Naive B cell (primary cell): ENCODE measurements at regions not wholly inside any gene's neighbourhood (a gene's known extent, or its start where the extent isn't known, plus 50 kb on each side); places are given as distances from the start of the nearest gene placed in this dataset.

Experiments
- ATAC-seq, 2 donors: fragments of 150-1000 bp; cut with Tn5 transposase; 2 replicates each; pipeline ENCODE4 v1.10.0; 2021; ENCODE audit warnings: low read depth in 2 of 2, mild to moderate bottlenecking in 2 of 2, moderate library complexity in 2 of 2
- DNase-seq: peaks from one replicate; pipeline ENCODE4 v3.0.0; 2022
- H3K27ac Mint-ChIP-seq, 6 donors: one replicate each; pipeline ENCODE4 v1.8.0; 2020 to 2022; ENCODE audit warnings: mild to moderate bottlenecking in 6 of 6, mixed read lengths in 6 of 6, moderate library complexity in 5 of 6, inconsistent platforms in 2 of 6
- H3K27me3 Mint-ChIP-seq, 3 donors: one replicate each; pipeline ENCODE4 v1.8.0; 2021 to 2022; ENCODE audit warnings: mixed read lengths in 3 of 3, mild to moderate bottlenecking in 1 of 3
- H3K36me3 Mint-ChIP-seq, 2 donors: one replicate each; pipeline ENCODE4 v1.8.0; 2020 to 2022; ENCODE audit warnings: mixed read lengths in 2 of 2, inconsistent platforms in 1 of 2, mild to moderate bottlenecking in 1 of 2
- H3K4me1 Mint-ChIP-seq, 3 donors: one replicate each; pipeline ENCODE4 v1.8.0; 2020 to 2022; ENCODE audit warnings: mixed read lengths in 3 of 3, inconsistent platforms in 1 of 3, mild to moderate bottlenecking in 1 of 3, moderate library complexity in 1 of 3
- H3K4me3 Mint-ChIP-seq, 8 donors: one replicate each; pipeline ENCODE4 v1.8.0; 2020 to 2022; ENCODE audit warnings: mild to moderate bottlenecking in 8 of 8, mixed read lengths in 8 of 8, moderate library complexity in 8 of 8, inconsistent platforms in 2 of 8
- H3K9me3 Mint-ChIP-seq, 7 donors: one replicate each; pipeline ENCODE4 v1.8.0; 2020 to 2022; ENCODE audit warnings: mixed read lengths in 7 of 7, mild to moderate bottlenecking in 5 of 7, inconsistent platforms in 2 of 7, moderate library complexity in 1 of 7

- H3K36me3 Mint-ChIP-seq = no peaks in the 10 kb centered on the region
- no peak overlapping the region for H3K4me3 Mint-ChIP-seq
- H3K27ac Mint-ChIP-seq = no peak overlapping the region
- no peak for DNase-seq
- H3K27me3 Mint-ChIP-seq = peaks cover 23 to 30% (median 27%) of the 10 kb centered on the region in 3 donors
- H3K4me1 Mint-ChIP-seq = no peaks in the 10 kb centered on the region
- H3K9me3 Mint-ChIP-seq = peaks cover 0 to 4% (median 0%) of the 10 kb centered on the region in 7 donors
- ATAC-seq = no peak
Observed at GRCh38 chr5:38207343-38207742, 51.0 kb upstream of the EGFLAM start.

GRCh38 chr5:38202741-38203140 lies 55.6 kb upstream of the EGFLAM start:
- no peak for ATAC-seq
- Mint-ChIP-seq H3K4me3 (no peak overlapping the region), H3K36me3 (no peaks in the 10 kb centered on the region), H3K27me3 (peaks cover 17 to 20% (median 19%) of the 10 kb centered on the region in 3 donors), H3K4me1 (no peaks in the 10 kb centered on the region), H3K27ac (no peak overlapping the region), H3K9me3 (peaks cover 0 to 6% (median 1%) of the 10 kb centered on the region in 7 donors)
- no peak for DNase-seq

- Mint-ChIP-seq H3K4me3 (no peak overlapping the region), H3K36me3 (no peaks in the 10 kb centered on the region), H3K9me3 (peaks cover 0 to 6% (median 0%) of the 10 kb centered on the region in 7 donors), H3K4me1 (no peaks in the 10 kb centered on the region), H3K27ac (no peak overlapping the region), H3K27me3 (peaks cover 16 to 25% (median 19%) of the 10 kb centered on the region in 3 donors)
- DNase-seq (no peak), ATAC-seq (no peak)
Observed at GRCh38 chr5:38200872-38201557, 57.3 kb upstream of the EGFLAM start.

- Mint-ChIP-seq H3K27ac (no peak overlapping the region), H3K27me3 (peaks cover 28 to 49% (median 32%) of the 10 kb centered on the region in 3 donors), H3K4me1 (peaks cover 0 to 4% (median 0%) of the 10 kb centered on the region in 3 donors), H3K9me3 (peaks cover 0 to 6% (median 4%) of the 10 kb centered on the region in 7 donors), H3K36me3 (no peaks in the 10 kb centered on the region), H3K4me3 (no peak overlapping the region)
- DNase-seq (no peak), ATAC-seq (no peak)
Observed at GRCh38 chr5:38197118-38197517, 61.2 kb upstream of the EGFLAM start.

- peak overlapping the region in 1 of 8 donors; percentile 22 for H3K4me3 Mint-ChIP-seq
- peaks cover 0 to 5% (median 2%) of the 10 kb centered on the region in 7 donors for H3K9me3 Mint-ChIP-seq
- ATAC-seq (peak in 1 of 2 donors; percentile 37), DNase-seq (peak; percentile 14)
- H3K36me3 Mint-ChIP-seq = no peaks in the 10 kb centered on the region
- peaks cover 0 to 4% (median 0%) of the 10 kb centered on the region in 3 donors for H3K4me1 Mint-ChIP-seq
- H3K27me3 Mint-ChIP-seq = peaks cover 29 to 58% (median 36%) of the 10 kb centered on the region in 3 donors
- H3K27ac Mint-ChIP-seq = no peak overlapping the region
Observed at GRCh38 chr5:38193015-38193581, 65.3 kb upstream of the EGFLAM start.

GRCh38 chr5:38191693-38192092 lies 66.7 kb upstream of the EGFLAM start:
- peaks cover 33 to 58% (median 36%) of the 10 kb centered on the region in 3 donors for H3K27me3 Mint-ChIP-seq
- DNase-seq = no peak

GRCh38 chr5:38190111-38190510 lies 68.2 kb upstream of the EGFLAM start:
- H3K36me3 Mint-ChIP-seq = no peaks in the 10 kb centered on the region
- no peak overlapping the region for H3K27ac Mint-ChIP-seq
- DNase-seq (no peak), ATAC-seq (no peak)
- peaks cover 0 to 5% (median 2%) of the 10 kb centered on the region in 7 donors for H3K9me3 Mint-ChIP-seq
- peaks cover 0 to 4% (median 0%) of the 10 kb centered on the region in 3 donors for H3K4me1 Mint-ChIP-seq
- H3K27me3 Mint-ChIP-seq = peaks cover 27 to 45% (median 30%) of the 10 kb centered on the region in 3 donors
- H3K4me3 Mint-ChIP-seq = no peak overlapping the region

More at GRCh38 chr5:38191693-38192092, 66.7 kb upstream of the EGFLAM start:
- ATAC-seq = no peak
- Mint-ChIP-seq H3K4me1 (peaks cover 0 to 4% (median 0%) of the 10 kb centered on the region in 3 donors), H3K36me3 (no peaks in the 10 kb centered on the region), H3K27ac (no peak overlapping the region), H3K4me3 (no peak overlapping the region), H3K9me3 (peaks cover 0 to 5% (median 2%) of the 10 kb centered on the region in 7 donors)

- H3K27ac Mint-ChIP-seq = no peak overlapping the region
- peaks cover 21 to 35% (median 25%) of the 10 kb centered on the region in 3 donors for H3K27me3 Mint-ChIP-seq
- DNase-seq (no peak), ATAC-seq (no peak)
- H3K9me3 Mint-ChIP-seq = peaks cover 0 to 3% (median 0%) of the 10 kb centered on the region in 7 donors
- H3K4me1 Mint-ChIP-seq = peaks cover 0 to 4% (median 0%) of the 10 kb centered on the region in 3 donors
- no peaks in the 10 kb centered on the region for H3K36me3 Mint-ChIP-seq
- no peak overlapping the region for H3K4me3 Mint-ChIP-seq
Observed at GRCh38 chr5:38189081-38189504, 69.3 kb upstream of the EGFLAM start.

- Mint-ChIP-seq H3K4me1 (peaks cover 0 to 4% (median 0%) of the 10 kb centered on the region in 3 donors), H3K9me3 (peaks cover 0 to 2% (median 0%) of the 10 kb centered on the region in 7 donors), H3K27me3 (peaks cover 21 to 30% (median 22%) of the 10 kb centered on the region in 3 donors), H3K27ac (no peak overlapping the region), H3K4me3 (no peak overlapping the region), H3K36me3 (no peaks in the 10 kb centered on the region)
- no peak for DNase-seq
- no peak for ATAC-seq
Observed at GRCh38 chr5:38188591-38188990, 69.8 kb upstream of the EGFLAM start.

GRCh38 chr5:38187532-38187931 lies 70.8 kb upstream of the EGFLAM start:
- Mint-ChIP-seq H3K4me3 (no peak overlapping the region), H3K36me3 (no peaks in the 10 kb centered on the region), H3K4me1 (no peaks in the 10 kb centered on the region), H3K27ac (no peak overlapping the region), H3K9me3 (peaks cover 0 to 2% (median 0%) of the 10 kb centered on the region in 7 donors), H3K27me3 (peaks cover 16 to 21% (median 19%) of the 10 kb centered on the region in 3 donors)
- DNase-seq (no peak), ATAC-seq (no peak)

GRCh38 chr5:38184627-38185026 lies 73.7 kb upstream of the EGFLAM start:
- Mint-ChIP-seq H3K4me3 (no peak overlapping the region), H3K27ac (no peak overlapping the region), H3K27me3 (peaks cover 8 to 21% (median 16%) of the 10 kb centered on the region in 3 donors), H3K4me1 (no peaks in the 10 kb centered on the region), H3K36me3 (no peaks in the 10 kb centered on the region), H3K9me3 (peaks cover 0 to 5% (median 0%) of the 10 kb centered on the region in 7 donors)
- ATAC-seq (no peak), DNase-seq (no peak)

- H3K9me3 Mint-ChIP-seq = peaks cover 0 to 5% (median 0%) of the 10 kb centered on the region in 7 donors
- no peak for DNase-seq
- H3K4me3 Mint-ChIP-seq = no peak overlapping the region
- no peak for ATAC-seq
- H3K4me1 Mint-ChIP-seq = no peaks in the 10 kb centered on the region
- H3K27me3 Mint-ChIP-seq = peaks cover 8 to 26% (median 21%) of the 10 kb centered on the region in 3 donors
- no peak overlapping the region for H3K27ac Mint-ChIP-seq
- no peaks in the 10 kb centered on the region for H3K36me3 Mint-ChIP-seq
Observed at GRCh38 chr5:38182991-38183390, 75.4 kb upstream of the EGFLAM start.

- ATAC-seq (no peak), DNase-seq (no peak)
- Mint-ChIP-seq H3K27ac (no peak overlapping the region), H3K27me3 (peaks cover 0 to 7% (median 6%) of the 10 kb centered on the region in 3 donors), H3K9me3 (peaks cover 0 to 13% (median 4%) of the 10 kb centered on the region in 7 donors), H3K4me3 (no peak overlapping the region), H3K4me1 (no peaks in the 10 kb centered on the region), H3K36me3 (no peaks in the 10 kb centered on the region)
Observed at GRCh38 chr5:38168029-38168428, 90.3 kb upstream of the EGFLAM start.

- DNase-seq (no peak), ATAC-seq (no peak)
- no peaks in the 10 kb centered on the region for H3K36me3 Mint-ChIP-seq
- no peak overlapping the region for H3K4me3 Mint-ChIP-seq
- peaks cover 0 to 7% (median 6%) of the 10 kb centered on the region in 3 donors for H3K27me3 Mint-ChIP-seq
- H3K9me3 Mint-ChIP-seq = peaks cover 0 to 13% (median 4%) of the 10 kb centered on the region in 7 donors
- no peak overlapping the region for H3K27ac Mint-ChIP-seq
- no peaks in the 10 kb centered on the region for H3K4me1 Mint-ChIP-seq
Observed at GRCh38 chr5:38167562-38167996, 90.8 kb upstream of the EGFLAM start.
